ENCODE measurements at regions not wholly inside any gene's neighbourhood (a gene's known extent, or its start where the extent isn't known, plus 50 kb on each side); places are given as distances from the start of the nearest gene placed in this dataset.
A peak's percentile ranks its signal among the peaks of the same experiment; 100 is the strongest.
"Not testable (repeated sequence)": the region's sequence is repeated elsewhere in the genome, so short reads cannot be mapped to it uniquely, and the experiment has no call there.

GRCh38 chr2:215793747-215794595, 219.4 kb downstream of the MREG start:
- DNase-seq = no peak

GRCh38 chr2:215791481-215791937, 221.8 kb downstream of the MREG start:
- no peak for DNase-seq

DNA sequence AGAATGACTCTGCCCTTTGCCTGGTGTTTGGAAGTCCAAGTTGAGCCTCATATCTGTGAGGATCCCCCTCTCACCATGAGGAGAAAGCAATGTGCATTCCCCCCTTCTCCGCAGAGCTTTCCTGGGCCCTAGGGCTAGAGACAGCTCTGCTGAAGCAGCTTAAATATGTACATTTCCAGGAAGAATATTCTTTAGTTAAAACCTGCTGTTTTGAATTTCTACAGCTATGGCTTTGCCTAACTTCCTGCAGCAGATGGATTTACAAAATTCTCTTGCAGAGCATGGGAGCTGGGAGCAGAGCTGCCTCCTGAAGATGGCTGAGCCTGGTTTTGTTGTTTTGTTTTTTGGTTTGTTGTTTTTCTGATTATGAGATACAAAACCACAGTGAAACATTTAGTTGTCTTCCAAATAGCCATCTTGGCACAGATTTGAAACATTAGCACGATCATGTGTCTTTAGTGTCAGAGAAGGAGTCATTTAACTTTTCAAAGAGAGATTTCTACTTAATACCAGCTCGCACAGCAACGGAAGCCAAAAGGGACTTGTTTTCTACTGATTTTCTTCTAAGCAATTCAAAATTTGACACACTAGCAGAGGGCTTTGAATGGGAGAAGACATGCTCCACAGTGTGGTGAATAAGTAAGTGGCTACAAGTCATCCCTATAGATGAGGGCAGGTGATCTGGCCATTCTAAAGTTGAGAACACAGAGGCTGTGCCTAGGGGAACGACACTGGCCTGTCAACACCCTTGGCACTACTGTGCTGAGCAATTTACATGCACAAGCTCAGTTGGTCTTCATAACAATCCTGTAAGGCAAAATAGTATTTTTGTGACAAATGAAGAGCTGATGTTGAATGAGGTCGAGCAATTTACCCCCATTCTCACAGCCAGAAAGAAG, 222.6 kb downstream of the MREG start:
- no peak for DNase-seq

DNA sequence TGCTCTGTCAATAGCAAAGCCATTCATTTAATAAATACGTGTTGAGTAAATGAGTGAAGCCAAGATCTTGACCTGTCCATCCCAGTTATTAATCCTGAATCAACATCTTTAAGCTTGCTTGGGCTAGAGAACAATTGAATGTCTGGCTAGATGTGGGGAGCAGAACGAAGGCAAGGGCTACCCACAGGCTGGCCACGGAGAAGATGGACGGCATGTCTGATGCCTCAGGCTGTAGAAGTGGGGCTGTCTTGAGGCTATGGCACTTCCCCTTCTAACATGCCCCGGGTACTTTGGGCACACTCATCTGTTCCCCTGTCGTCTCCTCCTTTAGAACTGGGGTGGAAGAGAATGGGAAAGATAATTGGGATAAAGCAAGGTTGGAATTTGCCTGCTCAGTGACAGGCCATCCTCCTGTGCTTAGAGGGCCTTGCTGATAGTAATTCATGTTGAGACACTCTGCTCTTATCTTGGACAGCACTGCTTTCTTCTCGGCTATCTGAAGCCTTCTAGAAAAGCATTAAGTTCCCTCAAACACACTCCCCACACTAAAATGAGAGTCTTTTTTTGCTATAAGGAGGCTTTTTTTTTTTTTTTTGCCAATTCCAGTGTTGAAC, 225.7 kb downstream of the MREG start:
- no peak for DNase-seq

GRCh38 chr2:215787025-215787424, 226.3 kb downstream of the MREG start:
- no peak for DNase-seq

DNA sequence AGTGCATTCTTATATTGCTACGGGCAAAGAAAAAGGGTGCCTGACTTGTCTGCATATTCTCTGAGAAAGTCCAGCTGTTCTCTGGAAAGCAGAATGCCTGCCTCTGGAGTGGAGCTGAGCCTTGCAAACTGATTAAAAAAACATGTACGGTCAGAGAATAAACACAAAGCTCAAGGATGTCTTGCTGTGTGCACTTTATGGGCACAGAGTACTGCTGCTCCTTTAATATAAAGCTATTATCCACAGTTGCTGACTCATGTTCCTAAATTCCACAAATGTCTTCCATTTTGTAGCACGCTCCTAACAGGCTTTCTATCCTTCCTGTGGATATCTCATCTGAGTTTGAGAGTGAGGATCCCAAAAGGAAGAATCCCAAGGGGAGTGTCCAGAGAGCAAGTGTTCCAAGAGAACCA, 229.0 kb downstream of the MREG start:
- DNase-seq = no peak

DNA sequence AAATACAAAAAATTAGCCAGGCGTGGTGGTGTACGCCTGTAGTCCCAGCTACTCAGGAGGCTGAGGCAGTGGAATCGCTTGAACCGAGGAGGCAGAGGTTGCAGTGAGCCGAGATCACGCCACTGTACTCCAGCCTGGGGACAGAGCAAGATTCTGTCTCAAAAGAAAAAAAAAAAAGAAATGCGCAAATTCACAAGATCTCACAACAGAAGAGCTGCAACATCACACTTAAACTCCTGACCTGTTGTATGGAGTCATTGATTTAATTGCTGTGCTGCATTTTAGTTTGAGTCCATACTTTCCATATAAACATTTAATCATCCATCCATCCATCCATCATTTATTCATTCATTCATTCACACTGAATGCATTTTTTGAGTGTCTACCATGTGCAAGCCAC, 229.7 kb downstream of the MREG start:
- DNase-seq = not testable (repeated sequence)

- DNase-seq = no peak
Measured at GRCh38 chr2:215782965-215783364, 230.4 kb downstream of the MREG start.

DNA sequence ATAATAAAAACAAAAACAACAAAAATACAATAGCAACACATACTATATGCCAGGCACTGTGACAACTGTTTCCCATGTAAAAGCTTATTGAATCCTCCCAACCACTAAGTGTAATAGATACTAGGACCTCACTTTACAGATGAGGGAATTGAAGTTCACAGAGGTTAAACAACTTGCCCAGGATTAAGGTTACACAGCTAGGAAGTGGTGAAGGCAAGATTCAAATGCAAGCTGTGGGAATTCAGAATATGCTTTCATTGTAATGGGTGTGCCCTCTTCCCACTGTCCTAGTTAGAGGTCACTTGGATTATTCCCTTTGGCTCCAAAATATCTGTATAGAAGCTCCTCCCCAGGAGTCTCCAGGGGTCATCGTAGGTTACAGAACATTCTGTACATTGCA, 231.1 kb downstream of the MREG start:
- DNase-seq = no peak

DNA sequence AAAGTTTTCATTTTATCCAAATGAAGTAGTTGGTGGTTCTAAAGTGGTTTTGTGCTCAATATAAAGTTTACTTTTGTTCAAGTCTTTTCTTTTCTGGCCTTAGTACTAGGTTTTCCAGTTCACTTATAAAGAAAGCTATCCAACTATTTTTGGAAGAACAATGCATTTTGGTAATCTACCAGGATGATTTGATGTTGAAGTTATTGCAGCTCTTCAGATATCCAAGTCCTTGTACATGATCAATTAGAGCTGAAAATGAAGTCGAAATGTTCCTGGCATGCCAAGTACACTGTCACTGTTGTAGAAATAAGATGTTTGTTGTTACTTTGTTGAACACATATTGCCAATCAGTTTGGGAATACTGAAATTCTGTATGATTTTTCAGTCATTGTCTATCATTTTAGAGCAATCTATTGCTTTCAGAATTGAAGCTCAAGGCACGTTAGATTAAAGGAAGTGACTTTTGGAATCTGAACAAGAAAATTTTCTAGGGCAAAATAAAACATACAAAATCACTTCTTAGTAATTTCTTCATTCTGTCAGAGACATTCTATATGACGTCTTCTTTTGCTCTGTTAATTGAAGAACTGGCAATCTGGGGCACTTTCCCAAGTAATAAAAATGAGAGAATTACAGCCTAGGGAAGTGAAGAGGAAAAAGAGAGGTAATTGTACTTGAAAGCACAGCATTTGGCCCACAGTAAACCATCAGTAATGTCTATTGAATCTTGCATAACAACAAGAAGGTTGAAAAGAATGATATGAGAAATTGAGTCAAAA, 232.3 kb downstream of the MREG start:
- DNase-seq = no peak

DNA sequence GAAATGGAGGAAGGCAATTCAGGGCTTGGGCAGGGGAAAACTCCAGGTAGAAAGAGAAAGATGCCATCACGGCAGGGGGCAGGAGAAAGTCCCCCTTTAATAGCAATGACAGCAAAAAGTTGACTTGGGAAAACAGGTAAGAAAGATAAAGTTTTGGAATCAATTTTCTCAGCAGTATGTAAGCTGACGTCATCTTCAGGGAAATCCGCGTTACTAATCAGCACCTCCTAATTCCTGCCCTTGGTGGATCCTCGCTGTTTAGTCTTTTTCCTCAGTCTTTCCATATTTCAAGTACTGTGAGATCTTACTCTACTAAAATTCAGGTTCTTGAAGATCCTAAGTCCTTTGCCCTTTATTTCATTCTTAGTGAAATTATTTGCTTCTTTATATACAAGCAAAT, 233.0 kb downstream of the MREG start:
- no peak for DNase-seq

DNA sequence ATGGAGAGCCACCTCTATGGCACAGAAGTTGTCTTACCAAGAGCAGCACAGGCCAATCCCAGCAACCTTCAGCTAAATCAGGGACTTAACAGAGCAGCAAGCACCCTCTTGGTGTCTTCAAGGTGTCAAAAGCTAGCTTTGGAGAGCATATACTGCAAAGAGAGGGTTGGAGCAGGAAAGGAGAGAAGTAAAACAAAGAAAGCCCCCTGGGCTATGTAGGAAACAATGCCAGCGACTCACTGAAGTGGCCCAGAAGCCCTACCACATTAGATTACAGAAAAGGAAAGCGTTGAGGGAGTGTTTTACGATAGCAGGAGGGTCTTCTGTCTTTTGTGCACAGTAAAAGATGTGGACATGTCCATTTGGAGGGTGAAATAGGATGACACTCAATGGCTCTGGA, 233.4 kb downstream of the MREG start:
- DNase-seq = no peak

- no peak for DNase-seq
Measured at GRCh38 chr2:215777465-215778044, 235.8 kb downstream of the MREG start.

- DNase-seq = no peak
Measured at GRCh38 chr2:215775106-215775505, 238.2 kb downstream of the MREG start.

DNA sequence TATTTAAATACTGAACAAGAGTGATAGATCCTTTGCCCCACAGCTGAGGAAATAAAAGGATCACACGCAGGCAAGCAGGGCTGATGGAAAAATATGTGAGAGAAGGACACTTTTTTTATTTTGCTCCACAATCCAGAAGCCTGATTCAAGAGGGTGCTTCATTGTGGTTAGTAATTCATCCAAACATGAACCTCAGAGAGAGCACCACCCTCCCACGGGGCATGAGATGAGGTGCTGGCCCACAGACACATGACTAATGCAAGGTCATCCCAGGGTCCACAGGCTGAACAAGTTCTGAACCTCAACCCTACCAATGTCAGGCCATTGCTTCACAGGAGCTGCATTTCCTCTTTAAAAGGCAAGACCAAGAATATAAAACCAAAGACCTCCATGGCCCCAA, 239.6 kb downstream of the MREG start:
- peak; percentile 2 for DNase-seq

DNA sequence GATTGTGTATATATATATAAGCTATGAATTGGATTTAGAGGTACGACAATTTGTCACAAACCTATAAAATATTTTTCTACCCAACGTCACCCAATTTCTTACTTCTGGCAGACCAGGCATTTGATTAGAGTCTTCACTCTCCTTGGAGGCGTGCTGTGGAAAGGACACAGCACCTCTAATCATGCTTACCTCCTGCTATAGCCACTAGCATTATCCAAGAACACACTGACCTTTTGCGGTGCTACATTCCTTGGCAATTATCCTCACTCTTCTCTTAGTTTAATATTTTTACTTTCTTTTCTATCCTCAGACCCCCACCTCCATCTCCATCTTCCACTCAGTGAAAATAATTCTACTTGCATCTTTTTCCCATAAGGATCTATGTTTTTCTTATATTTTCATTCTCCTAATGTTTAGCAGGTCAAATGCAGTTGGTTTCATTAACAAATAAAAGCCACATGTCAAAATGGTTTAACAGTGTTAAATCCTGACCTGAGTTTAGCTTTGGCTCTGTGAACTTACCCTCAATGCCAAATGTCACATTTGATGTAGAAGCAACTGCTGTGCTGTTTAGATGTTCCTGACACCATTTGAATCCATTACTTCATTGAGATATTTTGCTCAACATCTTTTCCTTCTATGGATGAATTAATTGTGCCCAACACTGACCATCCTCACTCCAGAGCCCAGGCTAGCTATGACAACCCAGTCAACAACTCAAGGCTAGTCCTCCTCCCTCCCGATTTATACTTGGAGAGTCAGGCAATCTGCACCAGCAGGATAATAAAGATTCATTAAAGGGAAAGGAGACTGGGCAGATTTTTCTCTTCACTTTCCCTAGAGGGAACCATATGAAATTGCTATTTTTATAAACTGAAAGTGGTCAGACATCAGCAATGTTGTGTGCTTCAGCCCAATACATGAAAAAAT, 240.5 kb downstream of the MREG start:
- DNase-seq = no peak

DNA sequence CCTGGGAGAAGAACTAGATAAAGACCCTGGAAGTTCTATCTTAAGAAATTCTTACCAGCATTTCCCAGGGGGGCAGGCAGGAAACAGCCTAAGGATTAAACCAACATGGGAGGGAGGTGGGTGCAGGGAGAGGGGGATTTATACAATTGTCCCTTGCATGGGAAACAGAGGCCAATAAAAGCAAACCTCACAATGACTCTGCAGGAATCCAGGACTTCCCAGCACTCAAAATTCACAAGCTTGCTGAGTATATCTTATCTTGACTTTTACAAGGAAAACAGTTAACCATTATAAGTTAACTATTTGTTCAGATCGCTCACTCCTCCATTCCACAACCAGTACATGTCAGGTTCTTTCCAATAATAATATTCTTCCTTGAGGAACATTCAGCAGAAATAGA, 241.3 kb downstream of the MREG start:
- no peak for DNase-seq

GRCh38 chr2:215771241-215771640, 242.1 kb downstream of the MREG start:
- DNase-seq = no peak

- DNase-seq = no peak
Measured at GRCh38 chr2:215770668-215771067, 242.7 kb downstream of the MREG start.

DNA sequence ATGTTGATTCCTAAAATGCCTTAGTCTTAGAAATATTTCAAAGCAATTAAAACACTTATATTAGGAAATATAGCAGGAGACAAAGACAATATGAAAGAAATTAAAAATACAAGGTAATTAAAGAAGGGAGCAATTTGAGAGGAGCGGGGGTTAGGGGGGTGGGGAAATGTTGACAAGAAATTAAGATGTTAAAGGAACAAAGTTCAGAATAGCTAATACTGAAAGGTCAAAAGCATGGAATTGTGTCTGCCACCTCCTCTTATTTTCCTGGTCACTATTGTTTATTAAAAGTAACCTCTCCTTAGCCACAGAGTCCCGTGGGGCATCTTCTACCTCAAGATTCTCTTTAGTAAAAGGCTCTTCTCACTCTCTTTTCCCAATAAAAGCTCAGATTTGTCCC, 244.1 kb downstream of the MREG start:
- DNase-seq = no peak

GRCh38 chr2:215767625-215768024, 245.7 kb downstream of the MREG start:
- no peak for DNase-seq

Data from NK-92 treated with Interleukin-12 subunit alpha and Interleukin-12 subunit beta, amount 100 ng/mL, for 24 hours (cell line).